ENCODE measurements at regions not wholly inside any gene's neighbourhood (a gene's known extent, or its start where the extent isn't known, plus 50 kb on each side); places are given as distances from the start of the nearest gene placed in this dataset.

GRCh38 chr10:110363572-110364411 is 59.1 kb upstream of the SMNDC1 start (continued):
- TF ChIP-seq ZBTB33 (CRISPR knock-in tag; IDR thresholded peaks at IDR 0.05) (no peak), ZBTB26 (CRISPR knock-in tag; IDR thresholded peaks at IDR 0.05) (no peak), HMBOX1 (IDR thresholded peaks at IDR 0.05) (no peak), C11orf30 (IDR thresholded peaks at IDR 0.05; ENCODE audit: low read depth) (no peak), SMARCC2 (IDR thresholded peaks at IDR 0.05; ENCODE audit: low read depth) (no peak)

Data from K562 (cell line).